ENCODE measurements at regions not wholly inside any gene's neighbourhood (a gene's known extent, or its start where the extent isn't known, plus 50 kb on each side); places are given as distances from the start of the nearest gene placed in this dataset.

GRCh38 chr14:35987731-35988130 lies 161.6 kb downstream of the BRMS1L start:
- Histone ChIP-seq H2AFZ (ENCODE audit: low read length) (no peak overlapping the region), H3K36me3 (ENCODE audit: insufficient read depth, low read length) (no peaks in the 10 kb centered on the region), H3K9me2 (replicated peaks; ENCODE audit: low read depth, low read length) (no peaks in the 10 kb centered on the region), H3K9ac (ENCODE audit: low read depth, low read length, poor library complexity, severe bottlenecking) (no peak overlapping the region), H3K79me2 (ENCODE audit: insufficient read depth, low read length) (no peaks in the 10 kb centered on the region), H3F3A (ENCODE audit: low read depth) (no peaks in the 10 kb centered on the region), H3K4me1 (ENCODE audit: insufficient read depth, low read length, poor library complexity, severe bottlenecking) (no peaks in the 10 kb centered on the region), H4K20me1 (ENCODE audit: insufficient read depth, low read length, poor library complexity, severe bottlenecking) (no peaks in the 10 kb centered on the region), H3K4me3 (ENCODE audit: low read length, poor library complexity, severe bottlenecking) (no peak overlapping the region), H3K27me3 (ENCODE audit: insufficient read depth, low read length, poor library complexity, severe bottlenecking) (no peaks in the 10 kb centered on the region), H3K9me3 (ENCODE audit: insufficient read depth, low read depth, low read length) (no peaks in the 10 kb centered on the region), H3K4me2 (ENCODE audit: low read depth, low read length, poor library complexity, severe bottlenecking) (no peak overlapping the region)
- TF ChIP-seq CTCF (conservative IDR thresholded peaks at IDR 0.05; ENCODE audit: low read length) (no peak), EZH2phosphoT487 (IDR thresholded peaks at IDR 0.05; ENCODE audit: borderline replicate concordance) (no peak)

- H3K9ac ChIP-seq (ENCODE audit: low read depth, low read length, poor library complexity, severe bottlenecking) = no peak overlapping the region
- no peak overlapping the region for H3K4me3 ChIP-seq (ENCODE audit: low read length, poor library complexity, severe bottlenecking)
- H3K9me3 ChIP-seq (ENCODE audit: insufficient read depth, low read depth, low read length) = no peaks in the 10 kb centered on the region
- H3K9me2 ChIP-seq (replicated peaks; ENCODE audit: low read depth, low read length) = no peaks in the 10 kb centered on the region
- no peak overlapping the region for H2AFZ ChIP-seq (ENCODE audit: low read length)
- H3K79me2 ChIP-seq (ENCODE audit: insufficient read depth, low read length) = no peaks in the 10 kb centered on the region
- H3F3A ChIP-seq (ENCODE audit: low read depth) = no peaks in the 10 kb centered on the region
- no peaks in the 10 kb centered on the region for H4K20me1 ChIP-seq (ENCODE audit: insufficient read depth, low read length, poor library complexity, severe bottlenecking)
- TF ChIP-seq EZH2phosphoT487 (IDR thresholded peaks at IDR 0.05; ENCODE audit: borderline replicate concordance) = no peak
- TF ChIP-seq CTCF (conservative IDR thresholded peaks at IDR 0.05; ENCODE audit: low read length) = no peak
- no peaks in the 10 kb centered on the region for H3K36me3 ChIP-seq (ENCODE audit: insufficient read depth, low read length)
- no peaks in the 10 kb centered on the region for H3K4me1 ChIP-seq (ENCODE audit: insufficient read depth, low read length, poor library complexity, severe bottlenecking)
- no peaks in the 10 kb centered on the region for H3K27me3 ChIP-seq (ENCODE audit: insufficient read depth, low read length, poor library complexity, severe bottlenecking)
- H3K4me2 ChIP-seq (ENCODE audit: low read depth, low read length, poor library complexity, severe bottlenecking) = no peak overlapping the region
Measured at GRCh38 chr14:35986219-35986573, 160.1 kb downstream of the BRMS1L start.

GRCh38 chr14:35985474-35986218 lies 159.5 kb downstream of the BRMS1L start:
- no peak overlapping the region for H3K9ac ChIP-seq (ENCODE audit: low read depth, low read length, poor library complexity, severe bottlenecking)
- no peaks in the 10 kb centered on the region for H4K20me1 ChIP-seq (ENCODE audit: insufficient read depth, low read length, poor library complexity, severe bottlenecking)
- H3K79me2 ChIP-seq (ENCODE audit: insufficient read depth, low read length) = no peaks in the 10 kb centered on the region
- no peaks in the 10 kb centered on the region for H3F3A ChIP-seq (ENCODE audit: low read depth)
- H2AFZ ChIP-seq (ENCODE audit: low read length) = no peak overlapping the region
- TF ChIP-seq EZH2phosphoT487 (IDR thresholded peaks at IDR 0.05; ENCODE audit: borderline replicate concordance) (no peak), CTCF (conservative IDR thresholded peaks at IDR 0.05; ENCODE audit: low read length) (no peak)
- no peak overlapping the region for H3K4me3 ChIP-seq (ENCODE audit: low read length, poor library complexity, severe bottlenecking)
- no peaks in the 10 kb centered on the region for H3K9me3 ChIP-seq (ENCODE audit: insufficient read depth, low read depth, low read length)
- H3K4me1 ChIP-seq (ENCODE audit: insufficient read depth, low read length, poor library complexity, severe bottlenecking) = no peaks in the 10 kb centered on the region
- H3K27me3 ChIP-seq (ENCODE audit: insufficient read depth, low read length, poor library complexity, severe bottlenecking) = no peaks in the 10 kb centered on the region
- H3K36me3 ChIP-seq (ENCODE audit: insufficient read depth, low read length) = no peaks in the 10 kb centered on the region
- H3K4me2 ChIP-seq (ENCODE audit: low read depth, low read length, poor library complexity, severe bottlenecking) = no peak overlapping the region
- H3K9me2 ChIP-seq (replicated peaks; ENCODE audit: low read depth, low read length) = no peaks in the 10 kb centered on the region

All from Loucy (cell line).